Transverse colon (tissue), 4 donors: ENCODE measurements at regions not wholly inside any gene's neighbourhood (a gene's known extent, or its start where the extent isn't known, plus 50 kb on each side); places are given as distances from the start of the nearest gene placed in this dataset.

Source experiments
- DNase-seq: peaks from one replicate; pipeline ENCODE4 v3.0.0-alpha.2; 2019
- H3K27ac ChIP-seq, 4 donors: fragments of 200-600 bp; sonication (generic); 2 replicates each; pipeline ENCODE4 v1.5.1; 2016 to 2018; ENCODE audit warnings: inconsistent platforms in 4 of 4
- H3K27me3 ChIP-seq: fragments of 200-600 bp; sonication (generic); 2 replicates; pipeline ENCODE4 v1.5.1; 2017; ENCODE audit warnings: inconsistent platforms
- H3K36me3 ChIP-seq, 4 donors: fragments of 200-600 bp; sonication (generic); 2 replicates each; pipeline ENCODE4 v1.5.1; 2017 to 2019; ENCODE audit warnings: inconsistent platforms in 4 of 4
- H3K4me1 ChIP-seq, 4 donors: fragments of 200-600 bp; sonication (generic); 2 replicates each; pipeline ENCODE4 v1.5.1; 2017 to 2020; ENCODE audit warnings: inconsistent platforms in 4 of 4
- H3K4me3 ChIP-seq, 4 donors: fragments of 200-600 bp; sonication (generic); 1 replicate in 1 of 4; 2 replicates in 3 of 4; pipeline versions ENCODE4 v1.5.1 to v1.6.1; 2017 to 2019; ENCODE audit warnings: inconsistent platforms in 4 of 4
- H3K9me3 ChIP-seq, 2 donors: fragments of 200-600 bp; sonication (generic); 2 replicates each; pipeline ENCODE4 v1.5.1; 2017 to 2019; ENCODE audit warnings: inconsistent platforms in 2 of 2
- CTCF ChIP-seq, 5 experiments: fragments of 200-600 bp in 3 of 5; fragments of 450-650 bp in 2 of 5; sonication (generic) in 3 of 5; IDR thresholded peaks; 1 replicate in 2 of 5; 2 replicates in 3 of 5; pipeline ENCODE4 v1.5.1; 2016 to 2017; ENCODE audit warnings: antibody characterized with exemption in 5 of 5, inconsistent platforms in 3 of 5, mild to moderate bottlenecking in 2 of 5, moderate library complexity in 1 of 5
- EP300 ChIP-seq: sonication (generic); formaldehyde crosslinking; IDR thresholded peaks from one replicate; pipeline ENCODE4 v1.6.1; 2017; ENCODE audit warnings: antibody characterized with exemption, low read depth
- POLR2A ChIP-seq: fragments of 450-650 bp; IDR thresholded peaks from one replicate; pipeline ENCODE4 v1.6.1; 2016; ENCODE audit warnings: antibody characterized with exemption, mild to moderate bottlenecking, moderate library complexity
- POLR2AphosphoS5 ChIP-seq, 3 donors: sonication (generic); formaldehyde crosslinking; IDR thresholded peaks; one replicate each; pipeline ENCODE4 v1.6.1; 2016; ENCODE audit warnings: antibody characterized with exemption in 3 of 3
- WGBS, 2 donors: methylation state at CpG; one replicate each; pipeline ENCODE4 v1.1.5; 2018; ENCODE audit warnings: low coverage in 1 of 2; 5-methylcytosine and 5-hydroxymethylcytosine counted together
- in situ Hi-C, 4 donors: fragments of 200-750 bp; cut with MboI; loops; one replicate each; pipeline versions ENCODE4 v1.15.0 to v1.15.1; 2017; ENCODE audit warnings: low sequenced_read_pairs in 3 of 4, low pct_ligation_motif_present in 1 of 4, low pct_unique_long_range_greater_than_20kb in 1 of 4
- intact Hi-C: fragments of 100-400 bp; cut with DNase I; formaldehyde crosslinking; loops from one replicate; pipeline ENCODE4 v1.15.1; 2023; ENCODE audit warnings: low total_unique reads

DNA sequence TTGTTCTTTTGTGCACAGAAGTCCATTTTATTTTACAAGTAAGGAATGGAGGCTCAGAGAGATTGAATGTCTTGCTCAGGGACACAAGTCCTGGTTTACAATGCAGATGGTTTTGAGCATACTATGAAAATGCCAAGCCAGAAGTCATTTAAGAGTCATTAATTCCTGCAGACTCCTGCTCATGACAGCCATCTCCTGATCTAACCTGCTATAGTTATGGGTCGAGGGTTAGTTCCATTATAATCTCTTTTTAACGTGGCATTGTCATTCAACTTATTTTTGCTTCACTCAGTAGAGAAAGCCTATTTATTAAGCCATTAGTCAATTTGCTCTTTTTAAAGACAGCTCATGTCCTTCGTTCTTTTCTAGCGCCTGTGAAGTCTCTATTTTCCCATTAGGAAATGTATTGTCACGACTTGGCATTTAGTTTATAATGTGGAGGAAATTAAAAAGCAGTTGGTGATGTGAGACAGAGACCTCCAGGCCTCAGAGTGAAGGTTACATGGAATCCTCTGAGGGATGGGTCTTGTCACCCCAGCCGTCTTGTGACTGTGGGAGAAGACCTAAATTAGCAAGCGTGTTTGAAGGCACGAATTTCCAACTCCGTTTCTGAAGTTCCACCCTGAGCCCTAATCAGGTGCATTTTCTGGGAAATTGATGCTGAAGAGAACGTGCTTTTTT, 84.1 kb downstream of the ACTBL2 start:
- no peak for TF ChIP-seq POLR2A
- TF ChIP-seq EP300: no peak
- no peak for TF ChIP-seq CTCF (IDR thresholded peaks at IDR 0.05)
- TF ChIP-seq POLR2AphosphoS5 (IDR thresholded peaks at IDR 0.05): no peak
- intact Hi-C loops (no loop called here), in situ Hi-C loops (no loop called here)
- H3K27me3 ChIP-seq: no peaks in the 10 kb centered on the region
- DNase-seq: no peak
- no peaks in the 10 kb centered on the region for H3K9me3 ChIP-seq
- H3K36me3 ChIP-seq: no peaks in the 10 kb centered on the region
- no peak overlapping the region for H3K4me3 ChIP-seq
- 83 to 84% methylated on average over 10 of the region's 10 CpGs for WGBS, 2 donors
- no peaks in the 10 kb centered on the region for H3K4me1 ChIP-seq
- no peak overlapping the region for H3K27ac ChIP-seq

DNA sequence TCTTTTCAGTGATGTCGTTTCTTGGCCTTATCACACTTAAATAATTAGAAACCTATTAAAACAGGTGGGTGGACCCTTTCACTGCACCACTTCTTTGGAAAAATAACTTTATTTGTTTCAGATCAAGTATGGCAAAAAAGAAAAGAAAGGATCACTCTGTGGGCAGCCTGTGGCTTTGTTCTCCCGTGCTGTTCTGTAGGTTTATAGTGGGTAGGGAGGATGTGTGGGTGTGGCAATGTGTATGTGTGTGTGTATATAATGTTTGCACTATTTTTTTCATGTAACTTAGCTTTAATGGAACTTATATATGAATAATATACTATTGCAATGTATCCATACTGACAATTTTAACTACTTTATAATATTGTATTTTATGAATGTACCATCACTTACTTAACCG, 85.9 kb downstream of the ACTBL2 start:
- intact Hi-C loops (no loop called here), in situ Hi-C loops (no loop called here)
- H3K27ac ChIP-seq: no peak overlapping the region
- TF ChIP-seq CTCF (IDR thresholded peaks at IDR 0.05): no peak
- TF ChIP-seq POLR2AphosphoS5 (IDR thresholded peaks at IDR 0.05): no peak
- no peak for TF ChIP-seq EP300
- TF ChIP-seq POLR2A: no peak
- no peak overlapping the region for H3K4me3 ChIP-seq
- H3K9me3 ChIP-seq: no peaks in the 10 kb centered on the region
- no peak for DNase-seq
- WGBS, 2 donors: 51 to 73% methylated on average over 3 of the region's 3 CpGs
- H3K4me1 ChIP-seq: no peaks in the 10 kb centered on the region
- no peaks in the 10 kb centered on the region for H3K36me3 ChIP-seq
- no peaks in the 10 kb centered on the region for H3K27me3 ChIP-seq

DNA sequence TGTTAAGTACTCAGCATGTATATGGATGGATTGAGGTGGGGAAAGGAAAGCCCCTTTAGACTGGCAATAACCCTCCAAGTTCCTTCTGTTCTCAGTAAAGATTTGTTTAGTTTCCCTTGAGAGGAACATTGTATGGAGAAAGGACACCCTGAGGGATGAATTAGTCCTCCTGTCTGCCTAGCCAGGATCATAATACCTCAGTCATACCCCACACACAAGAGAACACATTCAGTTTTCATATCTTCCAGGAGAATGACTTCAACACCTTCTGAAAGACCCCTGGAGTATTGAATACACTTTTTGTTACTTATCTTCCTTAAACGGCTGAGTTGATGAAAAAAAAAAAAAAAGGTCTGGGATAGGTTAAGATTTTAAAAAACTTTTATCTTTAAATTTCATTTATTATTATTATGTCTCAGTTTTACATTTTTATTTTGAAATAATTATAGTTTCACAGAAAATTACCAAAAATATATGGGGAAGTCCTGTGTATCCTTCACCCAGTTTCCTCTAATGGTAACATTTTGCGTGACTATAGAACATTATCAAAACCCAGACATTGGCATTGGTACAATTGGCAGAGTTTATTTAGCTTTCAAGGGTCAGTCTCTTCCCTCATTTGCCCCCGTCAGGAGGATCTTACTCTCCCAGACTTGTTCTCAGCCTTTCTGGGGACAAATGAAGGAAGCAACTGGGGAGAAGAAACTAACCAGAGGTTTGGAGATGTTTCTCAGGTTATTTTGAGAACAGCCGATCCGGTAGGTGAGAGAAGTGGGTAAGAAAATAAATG, 88.0 kb downstream of the ACTBL2 start:
- H3K4me3 ChIP-seq: no peak overlapping the region
- intact Hi-C loops: no loop called here
- TF ChIP-seq POLR2AphosphoS5 (IDR thresholded peaks at IDR 0.05) (no peak), POLR2A (no peak), EP300 (no peak), CTCF (IDR thresholded peaks at IDR 0.05) (no peak)
- DNase-seq: no peak
- WGBS, 2 donors: 85 to 89% methylated on average over 5 of the region's 5 CpGs
- no peak overlapping the region for H3K27ac ChIP-seq
- H3K4me1 ChIP-seq: no peaks in the 10 kb centered on the region
- in situ Hi-C loops: no loop called here
- H3K9me3 ChIP-seq: no peaks in the 10 kb centered on the region
- H3K27me3 ChIP-seq: no peaks in the 10 kb centered on the region
- no peaks in the 10 kb centered on the region for H3K36me3 ChIP-seq

DNA sequence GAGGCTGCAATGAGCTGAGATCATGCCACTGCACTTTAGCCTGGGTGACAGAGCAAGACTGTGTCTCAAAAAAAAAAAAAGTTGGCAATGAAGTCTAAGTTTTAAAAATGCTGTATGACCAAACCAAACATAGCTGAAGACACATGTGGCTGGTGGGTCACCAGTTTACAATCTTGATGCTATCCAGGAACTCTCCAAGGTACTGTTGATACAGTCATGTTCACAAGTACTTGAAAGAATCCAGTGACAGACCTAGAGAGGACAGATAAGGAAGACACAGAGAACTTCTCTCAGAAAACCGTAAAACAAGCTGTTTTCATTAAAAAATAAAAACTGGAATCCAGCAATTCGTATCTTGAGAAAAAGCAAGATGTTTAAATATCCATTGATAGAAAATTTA, 95.7 kb downstream of the ACTBL2 start:
- TF ChIP-seq CTCF (IDR thresholded peaks at IDR 0.05): no peak
- no peak for TF ChIP-seq POLR2A
- TF ChIP-seq EP300: no peak
- TF ChIP-seq POLR2AphosphoS5 (IDR thresholded peaks at IDR 0.05): no peak
- Histone ChIP-seq H3K9me3 (no peaks in the 10 kb centered on the region), H3K27ac (no peak overlapping the region), H3K4me3 (no peak overlapping the region), H3K27me3 (no peaks in the 10 kb centered on the region), H3K4me1 (no peaks in the 10 kb centered on the region), H3K36me3 (no peaks in the 10 kb centered on the region)
- in situ Hi-C loops (no loop called here), intact Hi-C loops (no loop called here)
- DNase-seq: no peak
- WGBS, 2 donors: 56 to 58% methylated on average over 2 of the region's 2 CpGs
